ENCODE measurements at regions not wholly inside any gene's neighbourhood (a gene's known extent, or its start where the extent isn't known, plus 50 kb on each side); places are given as distances from the start of the nearest gene placed in this dataset.

GRCh38 chr6:154598399-154598798 is 87.9 kb upstream of the CNKSR3 start:
- 72% methylated on average over 6 of the region's 6 CpGs for WGBS (ENCODE audit: missing lambda C conversion rate)
- POLR2A ChIA-PET, result no interaction called here

DNA sequence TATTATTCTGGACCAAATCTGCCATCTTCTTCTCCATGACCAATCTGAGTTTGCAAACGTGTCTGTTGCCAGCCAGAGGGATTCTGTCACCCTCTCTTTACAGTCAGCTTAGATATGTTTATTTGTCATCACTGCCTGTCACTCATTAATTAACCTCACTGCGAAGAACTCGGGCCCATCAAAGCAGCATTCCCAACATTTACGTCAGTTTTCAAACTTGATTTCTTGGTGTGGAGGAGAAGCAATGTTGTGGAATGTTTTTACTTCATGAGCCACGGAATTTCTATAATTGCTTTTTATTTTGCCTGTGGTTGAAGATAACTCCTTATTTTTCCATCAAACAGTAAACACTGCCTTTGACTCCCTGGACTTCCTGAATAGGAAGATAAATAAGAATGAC is 91.8 kb upstream of the CNKSR3 start:
- FAIRE-seq (no peak), DNase-seq (ENCODE audit: low read depth in 1 of 2, low spot score in 1 of 2) (no peak), ATAC-seq (no peak)
- Histone ChIP-seq H3K4me3 (no peak overlapping the region), H3K27ac (no peak overlapping the region), H3K4me2 (no peak overlapping the region), H3K9me3 (no peaks in the 10 kb centered on the region), H3K4me1 (no peaks in the 10 kb centered on the region)
- TF ChIP-seq CHD4 (IDR thresholded peaks at IDR 0.05; ENCODE audit: borderline replicate concordance), result no peak
- TF ChIP-seq CBX8 (IDR thresholded peaks at IDR 0.05), result no peak
- TF ChIP-seq TFCP2L1 (CRISPR knock-in tag; IDR thresholded peaks at IDR 0.05), result no peak
- TF ChIP-seq, protein P1, sequence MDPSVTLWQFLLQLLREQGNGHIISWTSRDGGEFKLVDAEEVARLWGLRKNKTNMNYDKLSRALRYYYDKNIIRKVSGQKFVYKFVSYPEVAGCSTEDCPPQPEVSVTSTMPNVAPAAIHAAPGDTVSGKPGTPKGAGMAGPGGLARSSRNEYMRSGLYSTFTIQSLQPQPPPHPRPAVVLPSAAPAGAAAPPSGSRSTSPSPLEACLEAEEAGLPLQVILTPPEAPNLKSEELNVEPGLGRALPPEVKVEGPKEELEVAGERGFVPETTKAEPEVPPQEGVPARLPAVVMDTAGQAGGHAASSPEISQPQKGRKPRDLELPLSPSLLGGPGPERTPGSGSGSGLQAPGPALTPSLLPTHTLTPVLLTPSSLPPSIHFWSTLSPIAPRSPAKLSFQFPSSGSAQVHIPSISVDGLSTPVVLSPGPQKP (IDR thresholded peaks at IDR 0.05; ENCODE audit: low read depth, low read length), result no peak
- no peak for TF ChIP-seq HMGXB4 (CRISPR knock-in tag; IDR thresholded peaks at IDR 0.05; ENCODE audit: borderline replicate concordance)
- no peak for TF ChIP-seq JUNB (IDR thresholded peaks at IDR 0.05)
- TF ChIP-seq KDM1A (IDR thresholded peaks at IDR 0.05; ENCODE audit: low read depth), result no peak
- TF ChIP-seq JUN (IDR thresholded peaks at IDR 0.05), result no peak
- WGBS (ENCODE audit: missing lambda C conversion rate), result 55% methylated on average over 5 of the region's 5 CpGs
- ChIA-PET CTCF (no interaction called here), POLR2A (no interaction called here)

More at GRCh38 chr6:154598399-154598798, 87.9 kb upstream of the CNKSR3 start:
- CTCF ChIA-PET, result no interaction called here
- FAIRE-seq (no peak), DNase-seq (ENCODE audit: low read depth in 1 of 2, low spot score in 1 of 2) (no peak), ATAC-seq (no peak)
- H3K4me2 ChIP-seq, result no peak overlapping the region
- no peak overlapping the region for H3K4me3 ChIP-seq
- H3K4me1 ChIP-seq, result no peaks in the 10 kb centered on the region
- no peak for TF ChIP-seq RFX5 (IDR thresholded peaks at IDR 0.05)
- TF ChIP-seq EHMT2 (IDR thresholded peaks at IDR 0.05; ENCODE audit: low read depth), result no peak
- TF ChIP-seq, protein P2, sequence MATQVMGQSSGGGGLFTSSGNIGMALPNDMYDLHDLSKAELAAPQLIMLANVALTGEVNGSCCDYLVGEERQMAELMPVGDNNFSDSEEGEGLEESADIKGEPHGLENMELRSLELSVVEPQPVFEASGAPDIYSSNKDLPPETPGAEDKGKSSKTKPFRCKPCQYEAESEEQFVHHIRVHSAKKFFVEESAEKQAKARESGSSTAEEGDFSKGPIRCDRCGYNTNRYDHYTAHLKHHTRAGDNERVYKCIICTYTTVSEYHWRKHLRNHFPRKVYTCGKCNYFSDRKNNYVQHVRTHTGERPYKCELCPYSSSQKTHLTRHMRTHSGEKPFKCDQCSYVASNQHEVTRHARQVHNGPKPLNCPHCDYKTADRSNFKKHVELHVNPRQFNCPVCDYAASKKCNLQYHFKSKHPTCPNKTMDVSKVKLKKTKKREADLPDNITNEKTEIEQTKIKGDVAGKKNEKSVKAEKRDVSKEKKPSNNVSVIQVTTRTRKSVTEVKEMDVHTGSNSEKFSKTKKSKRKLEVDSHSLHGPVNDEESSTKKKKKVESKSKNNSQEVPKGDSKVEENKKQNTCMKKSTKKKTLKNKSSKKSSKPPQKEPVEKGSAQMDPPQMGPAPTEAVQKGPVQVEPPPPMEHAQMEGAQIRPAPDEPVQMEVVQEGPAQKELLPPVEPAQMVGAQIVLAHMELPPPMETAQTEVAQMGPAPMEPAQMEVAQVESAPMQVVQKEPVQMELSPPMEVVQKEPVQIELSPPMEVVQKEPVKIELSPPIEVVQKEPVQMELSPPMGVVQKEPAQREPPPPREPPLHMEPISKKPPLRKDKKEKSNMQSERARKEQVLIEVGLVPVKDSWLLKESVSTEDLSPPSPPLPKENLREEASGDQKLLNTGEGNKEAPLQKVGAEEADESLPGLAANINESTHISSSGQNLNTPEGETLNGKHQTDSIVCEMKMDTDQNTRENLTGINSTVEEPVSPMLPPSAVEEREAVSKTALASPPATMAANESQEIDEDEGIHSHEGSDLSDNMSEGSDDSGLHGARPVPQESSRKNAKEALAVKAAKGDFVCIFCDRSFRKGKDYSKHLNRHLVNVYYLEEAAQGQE (IDR thresholded peaks at IDR 0.05), result no peak
- TF ChIP-seq EHF (CRISPR knock-in tag; IDR thresholded peaks at IDR 0.05), result no peak
- 0 out of 2 replicates have a peak, but pooled peaks have one; percentile 23 for TF ChIP-seq NFE2L2 (conservative IDR thresholded peaks at IDR 0.05; ENCODE audit: low read length)
- H3K9me3 ChIP-seq, result no peaks in the 10 kb centered on the region
- H3K27ac ChIP-seq, result no peak overlapping the region

DNA sequence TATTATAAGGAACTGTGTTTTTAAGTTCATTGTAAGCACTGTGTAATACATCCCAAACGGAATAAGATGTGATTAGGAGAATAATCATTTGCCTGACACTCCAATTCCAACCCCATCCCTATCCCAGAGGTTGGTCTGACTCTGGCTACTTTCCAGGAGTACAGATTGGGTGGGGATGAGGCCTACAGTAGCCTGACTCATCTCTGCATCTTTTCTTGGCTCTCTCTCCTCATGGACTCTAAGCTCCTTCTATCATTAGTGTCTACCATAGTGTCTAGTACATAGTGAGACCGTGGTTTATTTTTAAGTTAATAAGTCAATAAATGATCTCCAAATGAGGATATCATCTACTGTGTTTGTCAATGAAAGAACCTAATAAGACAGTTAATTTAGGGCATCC is 92.2 kb upstream of the CNKSR3 start:
- WGBS (ENCODE audit: missing lambda C conversion rate), result 32% methylated on average over 2 of the region's 2 CpGs
- Histone ChIP-seq H3K4me3 (no peak overlapping the region), H3K4me2 (no peak overlapping the region), H3K27ac (no peak overlapping the region), H3K9me3 (no peaks in the 10 kb centered on the region), H3K4me1 (no peaks in the 10 kb centered on the region)
- DNase-seq (ENCODE audit: low read depth in 1 of 2, low spot score in 1 of 2), result no peak
- no peak for FAIRE-seq
- no peak; a peak in 1 of 6 replicates for ATAC-seq
- ChIA-PET POLR2A (no interaction called here), CTCF (no interaction called here)
- TF ChIP-seq HOXB13 (CRISPR knock-in tag; IDR thresholded peaks at IDR 0.05; ENCODE audit: low read depth) (no peak), HES2 (IDR thresholded peaks at IDR 0.05) (no peak), EHF (CRISPR knock-in tag; IDR thresholded peaks at IDR 0.05) (no peak), KDM5A (IDR thresholded peaks at IDR 0.05) (no peak), ESRRA (IDR thresholded peaks at IDR 0.05; ENCODE audit: borderline replicate concordance, low read length) (no peak), GATA3 (IDR thresholded peaks at IDR 0.05; ENCODE audit: borderline replicate concordance) (no peak), MYC (IDR thresholded peaks at IDR 0.05; ENCODE audit: borderline replicate concordance, low read length) (no peak), MAZ (IDR thresholded peaks at IDR 0.05; ENCODE audit: borderline replicate concordance, low read depth, low read length) (no peak), FOSL2 (IDR thresholded peaks at IDR 0.05) (no peak), FOSL2 (CRISPR knock-in tag; IDR thresholded peaks at IDR 0.05) (no peak), TP53 (CRISPR knock-in tag; IDR thresholded peaks at IDR 0.05) (no peak), HEYL (CRISPR knock-in tag; IDR thresholded peaks at IDR 0.05) (no peak)
- TF ChIP-seq, protein P3, sequence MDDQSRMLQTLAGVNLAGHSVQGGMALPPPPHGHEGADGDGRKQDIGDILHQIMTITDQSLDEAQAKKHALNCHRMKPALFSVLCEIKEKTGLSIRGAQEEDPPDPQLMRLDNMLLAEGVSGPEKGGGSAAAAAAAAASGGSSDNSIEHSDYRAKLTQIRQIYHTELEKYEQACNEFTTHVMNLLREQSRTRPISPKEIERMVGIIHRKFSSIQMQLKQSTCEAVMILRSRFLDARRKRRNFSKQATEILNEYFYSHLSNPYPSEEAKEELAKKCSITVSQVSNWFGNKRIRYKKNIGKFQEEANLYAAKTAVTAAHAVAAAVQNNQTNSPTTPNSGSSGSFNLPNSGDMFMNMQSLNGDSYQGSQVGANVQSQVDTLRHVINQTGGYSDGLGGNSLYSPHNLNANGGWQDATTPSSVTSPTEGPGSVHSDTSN (IDR thresholded peaks at IDR 0.05), result no peak
- TF ChIP-seq, protein P4, sequence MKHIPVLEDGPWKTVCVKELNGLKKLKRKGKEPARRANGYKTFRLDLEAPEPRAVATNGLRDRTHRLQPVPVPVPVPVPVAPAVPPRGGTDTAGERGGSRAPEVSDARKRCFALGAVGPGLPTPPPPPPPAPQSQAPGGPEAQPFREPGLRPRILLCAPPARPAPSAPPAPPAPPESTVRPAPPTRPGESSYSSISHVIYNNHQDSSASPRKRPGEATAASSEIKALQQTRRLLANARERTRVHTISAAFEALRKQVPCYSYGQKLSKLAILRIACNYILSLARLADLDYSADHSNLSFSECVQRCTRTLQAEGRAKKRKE (CRISPR knock-in tag; IDR thresholded peaks at IDR 0.05; ENCODE audit: low read depth), result no peak

Measured in A549 (cell line).